Uterus (tissue), 2 donors: ENCODE measurements at regions not wholly inside any gene's neighbourhood (a gene's known extent, or its start where the extent isn't known, plus 50 kb on each side); places are given as distances from the start of the nearest gene placed in this dataset.

Experiments
- POLR2A ChIP-seq, 2 donors: fragments of 450-650 bp; IDR thresholded peaks; one replicate each; pipeline ENCODE4 v1.6.1; 2016; ENCODE audit warnings: antibody characterized with exemption in 2 of 2, mild to moderate bottlenecking in 1 of 2, moderate library complexity in 1 of 2
- TF ChIP-seq, protein P1 (sequence below), 4 experiments: fragments of 200-600 bp in 2 of 4; fragments of 450-650 bp in 2 of 4; sonication (generic) in 2 of 4; IDR thresholded peaks; one replicate each; pipeline ENCODE4 v1.5.1; 2016 to 2019; ENCODE audit warnings: antibody characterized with exemption in 4 of 4, mild to moderate bottlenecking in 2 of 4, moderate library complexity in 1 of 4

DNA sequence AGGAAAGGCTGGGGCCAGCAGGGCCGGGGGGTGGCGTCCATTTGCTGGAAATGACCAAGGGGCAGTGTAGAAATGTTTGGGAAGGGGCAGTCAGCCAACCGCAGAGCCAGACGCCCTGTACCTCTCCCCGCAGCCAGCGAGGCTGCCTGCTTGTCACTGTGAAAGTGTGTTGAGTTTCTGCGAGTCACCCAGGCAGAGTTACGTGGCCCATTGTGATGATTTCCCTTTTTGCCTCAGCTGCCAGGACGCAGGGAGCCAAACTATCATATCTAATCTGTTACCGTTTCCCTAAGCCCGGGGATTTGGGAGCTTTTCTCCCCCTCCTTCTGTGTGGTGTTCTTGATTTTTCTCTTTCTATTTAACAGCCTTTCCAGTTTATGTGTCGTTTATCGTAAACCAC lies 67.9 kb upstream of the STX16 start:
- TF ChIP-seq, protein P1, sequence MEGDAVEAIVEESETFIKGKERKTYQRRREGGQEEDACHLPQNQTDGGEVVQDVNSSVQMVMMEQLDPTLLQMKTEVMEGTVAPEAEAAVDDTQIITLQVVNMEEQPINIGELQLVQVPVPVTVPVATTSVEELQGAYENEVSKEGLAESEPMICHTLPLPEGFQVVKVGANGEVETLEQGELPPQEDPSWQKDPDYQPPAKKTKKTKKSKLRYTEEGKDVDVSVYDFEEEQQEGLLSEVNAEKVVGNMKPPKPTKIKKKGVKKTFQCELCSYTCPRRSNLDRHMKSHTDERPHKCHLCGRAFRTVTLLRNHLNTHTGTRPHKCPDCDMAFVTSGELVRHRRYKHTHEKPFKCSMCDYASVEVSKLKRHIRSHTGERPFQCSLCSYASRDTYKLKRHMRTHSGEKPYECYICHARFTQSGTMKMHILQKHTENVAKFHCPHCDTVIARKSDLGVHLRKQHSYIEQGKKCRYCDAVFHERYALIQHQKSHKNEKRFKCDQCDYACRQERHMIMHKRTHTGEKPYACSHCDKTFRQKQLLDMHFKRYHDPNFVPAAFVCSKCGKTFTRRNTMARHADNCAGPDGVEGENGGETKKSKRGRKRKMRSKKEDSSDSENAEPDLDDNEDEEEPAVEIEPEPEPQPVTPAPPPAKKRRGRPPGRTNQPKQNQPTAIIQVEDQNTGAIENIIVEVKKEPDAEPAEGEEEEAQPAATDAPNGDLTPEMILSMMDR (IDR thresholded peaks at IDR 0.05) = no peak
- no peak for TF ChIP-seq POLR2A (IDR thresholded peaks at IDR 0.05)
